NCI-H524 treated with DMSO at 0.1 percent for 48 hours (cell line): ENCODE measurements at regions not wholly inside any gene's neighbourhood (a gene's known extent, or its start where the extent isn't known, plus 50 kb on each side); places are given as distances from the start of the nearest gene placed in this dataset.
"Not testable (repeated sequence)": the region's sequence is repeated elsewhere in the genome, so short reads cannot be mapped to it uniquely, and the experiment has no call there.

Source experiments
- DNase-seq: peaks from one replicate; lab custom pipeline; 2025; lab: John Stamatoyannopoulos, UW

- no peak for DNase-seq
These were observed 119.0 kb downstream of the NKX6-1 start for GRCh38 chr4:84379917-84380641.

GRCh38 chr4:84378983-84379382, 120.1 kb downstream of the NKX6-1 start:
- DNase-seq = peak; percentile 23

DNA sequence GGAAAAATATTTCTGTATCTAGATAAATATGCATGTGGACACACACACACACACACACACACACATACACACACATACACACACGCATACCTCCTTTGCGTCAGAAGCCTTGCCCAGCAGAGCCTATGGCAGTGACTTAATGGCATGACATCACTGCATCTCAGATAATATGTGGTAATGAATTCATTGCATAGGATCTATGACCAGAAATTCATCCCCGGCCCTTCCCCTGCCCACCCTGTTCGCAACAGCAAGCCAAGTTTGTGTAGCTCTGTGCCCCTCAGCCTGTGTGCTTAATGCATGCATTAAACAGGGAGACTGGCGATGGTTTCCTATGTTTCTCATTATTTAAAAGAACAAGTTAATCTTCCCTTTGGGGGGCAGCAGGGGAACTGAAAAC, 120.7 kb downstream of the NKX6-1 start:
- no peak for DNase-seq

GRCh38 chr4:84366907-84367306, 132.2 kb downstream of the NKX6-1 start:
- no peak for DNase-seq

- no peak for DNase-seq
These were observed 132.9 kb downstream of the NKX6-1 start for GRCh38 chr4:84366161-84366560.

DNA sequence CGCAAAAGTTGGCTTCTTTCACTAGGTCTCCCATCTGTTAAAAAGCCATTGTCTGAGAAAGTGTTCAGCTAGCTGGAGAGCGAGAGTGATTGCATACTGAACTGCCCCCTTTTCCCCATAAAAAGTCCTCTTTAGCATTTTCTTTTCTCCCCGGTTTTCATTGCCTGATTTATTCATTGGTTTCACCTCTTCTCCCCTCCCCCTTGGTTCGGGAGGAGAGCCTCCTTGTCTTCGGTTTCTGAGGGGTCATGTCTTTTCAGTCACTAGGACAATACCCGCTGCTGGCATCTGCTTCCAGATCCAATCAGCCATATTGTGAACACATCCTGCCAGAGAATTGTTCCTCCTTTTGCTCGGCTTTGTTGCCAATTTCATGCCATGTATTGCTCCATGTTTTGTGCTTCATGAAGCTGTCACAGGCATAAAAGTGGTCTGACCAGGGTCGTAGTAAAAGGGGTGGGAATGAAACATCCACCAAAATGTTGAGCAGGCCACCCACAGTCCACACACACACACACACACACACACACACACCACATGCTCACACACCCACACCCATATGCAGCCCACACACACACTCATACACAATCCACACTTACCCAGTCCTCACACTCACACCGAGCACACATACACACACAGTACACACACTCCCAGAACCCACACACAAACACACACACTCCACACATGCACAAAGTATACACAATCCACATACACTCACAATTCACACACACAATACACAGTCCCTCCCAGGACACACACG, 136.0 kb downstream of the NKX6-1 start:
- no peak for DNase-seq

DNA sequence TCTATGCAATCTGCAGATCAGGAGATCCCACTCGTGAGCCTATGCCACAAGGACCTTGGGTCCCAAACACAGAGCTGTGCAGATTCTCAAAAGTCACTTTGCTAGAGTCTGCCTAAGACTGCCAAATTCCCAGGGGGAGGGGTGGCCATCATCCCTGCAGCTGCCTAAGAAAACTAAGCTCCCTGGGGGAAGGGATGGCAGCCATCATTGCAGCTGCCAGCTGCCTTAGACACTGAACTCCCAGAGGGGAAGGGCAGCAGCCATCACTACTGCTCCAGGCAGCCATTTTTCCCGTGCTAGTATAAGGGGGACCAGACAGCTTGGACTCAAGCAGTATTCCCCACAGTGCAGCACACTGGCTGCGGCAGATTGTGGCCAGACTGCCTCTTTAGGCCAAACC, 156.9 kb downstream of the NKX6-1 start:
- no peak for DNase-seq

DNA sequence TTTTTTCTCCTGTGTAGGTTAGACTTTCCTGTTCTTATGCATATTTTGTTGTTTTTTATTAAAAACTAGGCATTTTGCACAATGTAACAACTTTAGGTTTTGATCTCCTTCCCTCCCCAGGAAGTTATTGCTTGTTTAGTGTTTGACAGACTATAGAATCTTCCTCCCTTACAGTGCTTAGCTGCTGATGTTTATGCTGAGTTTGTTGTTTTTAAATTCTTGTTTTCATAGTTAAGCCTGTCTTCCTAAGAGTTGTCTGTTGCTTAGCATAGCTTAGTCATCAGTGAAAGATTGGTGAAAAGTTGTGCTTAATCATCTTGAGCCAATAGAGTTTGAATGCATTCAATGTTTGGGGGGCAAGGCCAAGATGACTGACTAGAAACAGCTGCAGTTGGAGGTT, 157.5 kb downstream of the NKX6-1 start:
- DNase-seq = no peak

- no peak for DNase-seq
These were observed 160.7 kb downstream of the NKX6-1 start for GRCh38 chr4:84338367-84338766.

- DNase-seq = no peak
These were observed 162.0 kb downstream of the NKX6-1 start for GRCh38 chr4:84336964-84337705.

DNA sequence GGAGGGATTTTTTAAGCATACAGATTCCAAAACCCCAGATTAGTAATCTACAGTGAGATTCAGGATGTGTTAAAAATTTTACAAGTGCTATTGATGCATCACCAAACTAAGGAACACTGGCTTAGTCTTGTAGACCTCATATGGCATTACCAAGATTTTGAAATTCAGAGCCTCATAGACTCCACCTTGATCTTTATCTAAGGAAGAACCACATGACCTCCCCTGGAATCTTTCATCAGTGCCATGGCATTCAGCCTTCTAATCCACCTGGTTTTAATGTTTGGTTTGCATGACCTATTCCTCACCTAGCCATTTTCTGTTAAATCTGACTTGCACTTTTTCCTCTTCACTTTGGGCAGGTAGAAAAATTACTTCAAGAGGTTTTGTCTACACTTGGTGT, 171.6 kb downstream of the NKX6-1 start:
- DNase-seq = no peak

DNA sequence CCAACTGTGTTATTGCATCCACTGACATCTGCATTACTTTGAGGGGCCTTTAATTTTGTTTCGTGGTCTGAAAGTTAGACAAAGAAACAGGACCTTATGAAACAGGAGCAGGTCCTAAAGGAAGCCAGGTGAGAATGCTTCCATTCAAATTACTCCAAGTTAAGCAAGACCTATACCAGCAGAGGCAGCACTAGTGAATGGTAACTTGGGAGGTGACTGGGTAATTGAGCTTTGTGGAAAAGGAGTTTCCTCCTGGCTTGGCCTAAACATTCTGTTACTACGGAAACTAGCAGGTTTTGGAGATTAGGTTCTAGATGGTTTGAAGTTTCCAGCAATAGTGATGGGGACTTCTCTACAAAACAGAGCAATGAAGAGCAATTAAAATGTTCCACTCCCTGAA, 173.5 kb downstream of the NKX6-1 start:
- DNase-seq = no peak

DNA sequence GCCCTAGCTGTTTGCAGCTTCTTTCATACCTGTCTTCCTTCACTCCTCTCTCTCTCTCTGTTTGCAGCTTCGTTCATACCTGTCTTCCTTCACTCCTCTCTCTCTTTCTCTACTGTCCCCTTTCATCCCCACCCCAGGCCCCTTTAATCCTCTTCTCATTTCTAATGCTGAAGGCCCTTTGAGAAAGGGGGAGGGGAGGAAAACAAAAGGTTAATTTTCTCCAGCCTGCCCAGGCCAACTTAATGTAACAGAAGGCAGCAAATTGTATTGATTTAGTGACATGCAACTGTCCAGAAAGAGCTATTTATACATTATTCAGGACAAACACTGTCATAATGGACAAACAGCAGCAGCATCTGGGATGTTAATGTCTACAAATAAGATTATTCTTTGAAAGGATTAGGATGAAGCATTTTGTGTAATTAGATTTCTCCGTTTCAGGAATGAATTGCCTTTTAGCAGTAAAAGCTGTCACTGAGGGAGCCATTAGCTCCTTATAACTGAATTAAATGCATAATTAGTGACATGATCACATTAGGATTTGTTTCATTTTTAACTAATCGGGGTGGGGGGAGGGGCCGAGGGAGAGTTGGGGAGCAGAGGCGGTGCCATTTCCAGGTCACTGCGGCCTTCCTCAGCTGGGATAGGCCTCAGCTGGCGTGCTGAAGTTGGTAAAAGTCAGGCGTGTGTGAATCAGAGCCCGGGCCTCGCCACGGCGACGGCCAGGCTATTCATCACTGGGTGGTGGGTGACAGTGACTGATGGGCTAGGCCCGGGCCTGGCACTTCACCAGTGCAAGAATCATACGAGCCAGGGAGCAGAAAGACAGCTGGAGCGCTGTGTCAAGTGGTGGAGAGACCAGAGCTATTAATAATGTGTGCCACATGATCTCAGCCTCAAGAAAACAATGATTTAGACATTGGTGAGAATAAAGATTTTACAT, 174.5 kb downstream of the NKX6-1 start:
- DNase-seq = no peak

- no peak for DNase-seq
These were observed 180.0 kb downstream of the NKX6-1 start for GRCh38 chr4:84319124-84319523.

GRCh38 chr4:84317513-84317912, 181.6 kb downstream of the NKX6-1 start:
- DNase-seq = no peak

DNA sequence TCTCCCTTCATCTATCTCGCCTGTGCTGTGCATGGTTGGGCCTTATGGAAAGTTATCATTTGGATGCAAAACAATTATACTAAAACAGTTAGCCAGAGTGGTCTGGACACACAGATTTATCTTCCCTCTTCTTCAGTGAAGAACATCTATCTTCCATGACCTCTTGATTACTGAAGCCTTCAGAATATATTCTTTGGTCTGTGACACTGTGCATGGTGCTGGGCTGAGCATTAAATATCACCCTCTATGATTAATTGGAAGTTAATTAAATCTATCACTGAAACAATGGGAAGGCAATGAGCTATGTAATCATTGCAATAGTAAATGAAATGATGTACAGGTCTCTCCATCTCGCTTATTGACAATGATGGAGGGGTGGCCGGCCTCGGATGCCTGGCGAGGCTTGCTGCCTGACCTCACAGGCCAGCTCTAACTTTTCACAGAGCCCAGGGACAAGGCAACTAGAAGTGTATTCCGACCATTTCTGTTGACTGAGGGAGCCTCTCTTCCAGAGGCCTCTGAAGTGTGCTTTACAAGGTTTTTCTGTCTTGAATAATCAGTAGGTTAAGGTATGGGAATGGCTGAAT, 186.6 kb downstream of the NKX6-1 start:
- DNase-seq = no peak

GRCh38 chr4:84309191-84309590, 189.9 kb downstream of the NKX6-1 start:
- no peak for DNase-seq

DNA sequence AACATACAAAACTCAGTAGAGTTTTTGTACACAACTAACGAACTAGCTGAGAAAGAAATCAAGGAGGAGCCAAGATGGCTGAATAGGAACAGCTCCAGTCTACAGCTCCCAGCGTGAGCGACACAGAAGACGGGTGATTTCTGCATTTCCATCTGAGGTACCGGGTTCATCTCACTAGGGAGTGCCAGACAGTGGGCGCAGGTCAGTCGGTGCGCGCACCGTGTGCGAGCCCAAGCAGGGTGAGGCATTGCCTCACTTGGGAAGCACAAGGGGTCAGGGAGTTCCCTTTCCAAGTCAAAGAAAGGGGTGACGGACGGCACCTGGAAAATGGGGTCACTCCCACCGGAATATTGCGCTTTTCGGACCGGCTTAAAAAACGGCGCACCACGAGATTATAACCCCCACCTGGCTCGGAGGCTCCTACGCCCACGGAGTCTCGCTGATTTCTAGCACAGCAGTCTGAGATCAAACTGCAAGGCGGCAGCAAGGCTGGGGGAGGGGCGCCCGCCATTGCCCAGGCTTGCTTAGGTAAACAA, 200.3 kb downstream of the NKX6-1 start:
- DNase-seq = not testable (repeated sequence)

GRCh38 chr4:84298023-84298718, 200.9 kb downstream of the NKX6-1 start:
- no peak for DNase-seq

- no peak for DNase-seq
These were observed 207.1 kb downstream of the NKX6-1 start for GRCh38 chr4:84291969-84292368.

- no peak for DNase-seq
These were observed 213.0 kb downstream of the NKX6-1 start for GRCh38 chr4:84286048-84286447.
